Mucosa of rectum (tissue), 2 donors: ENCODE measurements at regions not wholly inside any gene's neighbourhood (a gene's known extent, or its start where the extent isn't known, plus 50 kb on each side); places are given as distances from the start of the nearest gene placed in this dataset.

ENCODE experiments used
- H3K27ac ChIP-seq, 2 donors: one replicate each; pipeline ENCODE4 v1.7.0; 2013; ENCODE audit warnings: inconsistent platforms in 2 of 2, low read depth in 2 of 2, low read length in 2 of 2
- H3K27me3 ChIP-seq, 2 donors: one replicate each; pipeline ENCODE4 v1.7.0; 2013; ENCODE audit warnings: low read length in 2 of 2; ENCODE audit not compliant: control insufficient read depth in 2 of 2, insufficient read depth in 2 of 2
- H3K36me3 ChIP-seq, 2 donors: one replicate each; pipeline ENCODE4 v1.7.0; 2013; ENCODE audit warnings: low read length in 2 of 2; ENCODE audit not compliant: control insufficient read depth in 2 of 2, insufficient read depth in 2 of 2
- H3K4me1 ChIP-seq, 2 donors: one replicate each; pipeline ENCODE4 v1.7.0; 2013; ENCODE audit warnings: low read length in 2 of 2, mild to moderate bottlenecking in 1 of 2; ENCODE audit not compliant: control insufficient read depth in 2 of 2, insufficient read depth in 2 of 2
- H3K4me3 ChIP-seq, 2 donors: one replicate each; pipeline ENCODE4 v1.7.0; 2013; ENCODE audit warnings: low read length in 2 of 2
- H3K9ac ChIP-seq, 2 donors: one replicate each; pipeline ENCODE4 v1.7.0; 2013; ENCODE audit warnings: low read length in 2 of 2, low read depth in 1 of 2, mild to moderate bottlenecking in 1 of 2
- H3K9me3 ChIP-seq, 2 donors: one replicate each; pipeline ENCODE4 v1.7.0; 2013; ENCODE audit warnings: low read length in 2 of 2; ENCODE audit not compliant: control insufficient read depth in 2 of 2
- donor health status: healthy.
- donor health status: Normal muscosa, but diverticular disease.

DNA sequence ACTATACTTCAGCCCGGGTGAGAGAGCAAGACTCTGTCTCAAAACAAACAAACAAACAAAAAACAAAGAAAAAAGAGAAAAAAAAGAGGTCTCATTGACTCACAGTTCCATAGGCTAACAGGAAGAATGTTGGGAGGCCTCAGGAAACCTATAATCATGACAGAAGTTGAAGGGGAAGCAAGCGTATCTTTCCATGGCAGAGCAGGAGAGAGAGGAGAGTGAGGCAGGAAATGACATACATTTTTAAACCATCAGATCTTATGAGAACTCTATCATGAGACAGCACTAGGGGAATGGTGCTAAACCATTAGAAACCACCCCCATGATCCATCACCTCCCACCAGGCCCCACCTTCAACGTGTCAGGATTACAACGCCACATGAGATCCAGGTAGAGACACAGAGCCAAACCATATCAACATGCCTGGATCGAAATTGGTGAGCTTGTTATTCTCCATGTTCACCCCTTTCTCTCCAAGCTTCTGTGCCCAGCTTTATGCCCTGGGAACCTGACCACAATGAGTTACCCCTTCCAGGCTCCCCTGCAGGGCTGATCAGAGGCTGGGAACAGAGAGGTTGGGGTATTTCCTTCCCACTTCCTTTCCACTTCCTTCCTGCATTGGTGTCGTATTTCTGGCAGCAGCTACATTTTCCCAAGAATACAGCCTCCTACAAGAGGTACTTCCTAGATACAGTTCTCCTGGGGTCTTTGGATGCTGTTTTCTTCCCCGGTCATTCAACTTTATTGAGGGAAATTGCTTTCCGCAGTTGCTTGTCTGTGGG lies 219.3 kb upstream of the FLRT2 start:
- no peaks in the 10 kb centered on the region for H3K9me3 ChIP-seq
- H3K27me3 ChIP-seq, result no peaks in the 10 kb centered on the region
- no peaks in the 10 kb centered on the region for H3K36me3 ChIP-seq
- H3K4me1 ChIP-seq, result no peaks in the 10 kb centered on the region
- H3K9ac ChIP-seq, result no peak overlapping the region
- H3K4me3 ChIP-seq, result no peak overlapping the region
- no peak overlapping the region for H3K27ac ChIP-seq

GRCh38 chr14:85313560-85314207 lies 216.3 kb upstream of the FLRT2 start:
- Histone ChIP-seq H3K27ac (no peak overlapping the region), H3K9ac (no peak overlapping the region), H3K4me3 (no peak overlapping the region), H3K4me1 (no peaks in the 10 kb centered on the region), H3K9me3 (peaks cover 0 to 2% of the 10 kb centered on the region in 2 donors), H3K27me3 (no peaks in the 10 kb centered on the region), H3K36me3 (no peaks in the 10 kb centered on the region)

DNA sequence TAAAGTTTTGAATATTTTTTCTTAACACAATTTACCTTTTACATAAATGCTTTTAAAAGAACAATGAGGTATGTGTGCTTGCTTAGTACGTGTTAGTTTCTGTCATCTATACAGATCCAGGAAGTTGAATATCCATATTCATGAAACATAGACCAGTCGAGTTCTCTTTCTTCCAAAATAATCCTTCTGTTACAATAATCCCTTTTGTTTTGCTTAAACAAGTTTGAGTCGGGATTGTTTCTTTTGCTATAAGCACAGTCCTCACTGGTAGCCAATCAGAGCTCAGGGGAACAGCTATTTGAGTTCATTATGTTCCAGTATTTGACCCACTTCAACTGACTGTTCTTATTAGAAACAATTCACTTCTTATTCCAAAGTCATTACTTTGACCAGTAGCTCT lies 214.7 kb upstream of the FLRT2 start:
- H3K4me3 ChIP-seq, result no peak overlapping the region
- no peaks in the 10 kb centered on the region for H3K4me1 ChIP-seq
- H3K27me3 ChIP-seq, result no peaks in the 10 kb centered on the region
- peaks cover 0 to 2% of the 10 kb centered on the region in 2 donors for H3K9me3 ChIP-seq
- H3K27ac ChIP-seq, result no peak overlapping the region
- no peaks in the 10 kb centered on the region for H3K36me3 ChIP-seq
- H3K9ac ChIP-seq, result no peak overlapping the region

DNA sequence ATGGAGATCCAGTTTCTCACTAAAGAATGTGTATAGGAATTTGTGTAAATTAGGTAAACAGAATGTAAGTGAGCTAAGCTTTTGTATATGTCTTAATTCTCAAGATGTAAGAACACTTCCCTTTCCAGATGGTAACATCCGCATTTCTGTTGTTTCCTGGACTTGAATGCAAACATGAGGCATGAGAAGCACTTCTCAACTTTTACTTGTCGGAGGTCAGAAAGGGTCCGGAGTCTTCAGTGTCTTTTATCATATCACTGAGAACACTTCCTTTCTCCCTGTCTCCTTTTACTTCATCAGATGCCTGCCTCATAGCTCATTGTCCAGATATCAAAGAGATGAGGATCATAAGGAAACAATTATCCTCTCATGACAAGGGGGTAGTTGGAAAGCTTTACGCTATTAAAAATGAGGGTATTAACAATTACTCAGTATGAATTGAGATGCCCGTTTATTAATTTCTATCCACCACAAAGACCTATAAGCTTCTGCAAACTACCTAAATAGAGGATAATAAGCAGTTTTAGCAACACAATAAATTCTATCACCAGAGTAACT lies 214.1 kb upstream of the FLRT2 start:
- H3K9me3 ChIP-seq, result peaks cover 0 to 2% of the 10 kb centered on the region in 2 donors
- no peaks in the 10 kb centered on the region for H3K36me3 ChIP-seq

GRCh38 chr14:85316701-85317410 lies 213.1 kb upstream of the FLRT2 start:
- H3K27ac ChIP-seq, result no peak overlapping the region

More for the DNA sequence above, 214.1 kb upstream of the FLRT2 start:
- Histone ChIP-seq H3K27me3 (no peaks in the 10 kb centered on the region), H3K27ac (no peak overlapping the region), H3K4me3 (no peak overlapping the region), H3K9ac (no peak overlapping the region), H3K4me1 (no peaks in the 10 kb centered on the region)

GRCh38 chr14:85317491-85318021 lies 212.4 kb upstream of the FLRT2 start:
- Histone ChIP-seq H3K9ac (no peak overlapping the region), H3K9me3 (peaks cover 0 to 2% of the 10 kb centered on the region in 2 donors), H3K36me3 (no peaks in the 10 kb centered on the region), H3K4me3 (no peak overlapping the region), H3K4me1 (no peaks in the 10 kb centered on the region), H3K27me3 (no peaks in the 10 kb centered on the region), H3K27ac (no peak overlapping the region)

More at GRCh38 chr14:85316701-85317410, 213.1 kb upstream of the FLRT2 start:
- no peaks in the 10 kb centered on the region for H3K27me3 ChIP-seq
- H3K4me1 ChIP-seq, result no peaks in the 10 kb centered on the region
- H3K36me3 ChIP-seq, result no peaks in the 10 kb centered on the region
- no peak overlapping the region for H3K9ac ChIP-seq
- no peak overlapping the region for H3K4me3 ChIP-seq
- peaks cover 0 to 2% of the 10 kb centered on the region in 2 donors for H3K9me3 ChIP-seq

DNA sequence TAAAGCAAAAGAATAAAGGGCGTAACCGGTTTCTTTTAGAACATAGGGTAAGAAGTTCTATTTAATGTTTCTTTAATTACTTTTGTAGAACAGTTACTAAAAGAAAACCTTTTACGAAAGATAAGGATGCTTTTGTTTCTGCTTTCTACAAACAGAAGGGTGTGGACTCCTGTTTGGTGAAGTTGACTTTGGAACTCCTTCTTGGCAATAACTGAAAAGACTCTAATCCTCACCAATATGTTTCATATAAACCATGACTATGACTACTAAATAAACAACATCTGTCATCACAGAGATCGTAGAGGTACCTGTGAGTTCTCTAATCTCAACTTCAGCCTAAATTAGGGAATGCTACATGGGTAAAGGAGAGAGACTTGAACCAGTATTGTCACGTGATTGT lies 210.8 kb upstream of the FLRT2 start:
- Histone ChIP-seq H3K4me3 (no peak overlapping the region), H3K27ac (no peak overlapping the region), H3K9me3 (peaks cover 0 to 2% of the 10 kb centered on the region in 2 donors), H3K4me1 (no peaks in the 10 kb centered on the region), H3K36me3 (no peaks in the 10 kb centered on the region), H3K9ac (no peak overlapping the region), H3K27me3 (no peaks in the 10 kb centered on the region)

GRCh38 chr14:85319998-85320630 lies 209.8 kb upstream of the FLRT2 start:
- Histone ChIP-seq H3K9me3 (peaks cover 0 to 2% of the 10 kb centered on the region in 2 donors), H3K36me3 (no peaks in the 10 kb centered on the region), H3K27ac (no peak overlapping the region), H3K27me3 (no peaks in the 10 kb centered on the region), H3K4me3 (no peak overlapping the region), H3K4me1 (no peaks in the 10 kb centered on the region), H3K9ac (no peak overlapping the region)

GRCh38 chr14:85325134-85326017 lies 204.6 kb upstream of the FLRT2 start:
- Histone ChIP-seq H3K36me3 (no peaks in the 10 kb centered on the region), H3K27me3 (no peaks in the 10 kb centered on the region), H3K4me1 (no peaks in the 10 kb centered on the region)

More at GRCh38 chr14:85325134-85326017, 204.6 kb upstream of the FLRT2 start:
- Histone ChIP-seq H3K9me3 (no peaks in the 10 kb centered on the region), H3K27ac (no peak overlapping the region), H3K4me3 (no peak overlapping the region), H3K9ac (no peak overlapping the region)
